PC-3 (cell line): ENCODE measurements at regions not wholly inside any gene's neighbourhood (a gene's known extent, or its start where the extent isn't known, plus 50 kb on each side); places are given as distances from the start of the nearest gene placed in this dataset.

ENCODE experiments used
- ATAC-seq: fragments of 200-7000 bp; cut with Tn5 transposase; 2 replicates; pipeline ENCODE4 v1.9.1; 2020; ENCODE audit warnings: mild to moderate bottlenecking, moderate library complexity
- BruUV-seq: library from RNA; stranded (reverse); fragments of 400-500 nt; replicated peaks from 2 replicates; lab custom pipeline; 2021; lab: Mats Ljungman, UMichigan
- CTCF ChIA-PET: fragments of 300-600 bp; sonication (Branson Sonifier 250); formaldehyde crosslinking; loops from one replicate; lab custom pipeline; 2022; ENCODE audit warnings: antibody characterized with exemption; lab: Charles Lee
- POLR2A ChIA-PET: fragments of 300-600 bp; sonication (Branson Sonifier 250); formaldehyde crosslinking; loops from one replicate; lab custom pipeline; 2022; ENCODE audit warnings: antibody characterized with exemption; ENCODE audit not compliant: unreplicated experiment; lab: Charles Lee
- DNase-seq: peaks from one replicate; pipeline ENCODE4 v3.0.0-alpha.2; 2015
- H2AFZ ChIP-seq: fragments of 300-600 bp; sonication (generic); 2 replicates; pipeline ENCODE4 v1.6.0; 2016; ENCODE audit warnings: antibody characterized with exemption, low read length
- H3F3A ChIP-seq: fragments of 300-600 bp; sonication (generic); one replicate; pipeline ENCODE4 v1.6.0; 2017; ENCODE audit warnings: antibody characterized with exemption, low read length, control low read depth, mild to moderate bottlenecking; ENCODE audit not compliant: unreplicated experiment
- H3K27ac ChIP-seq: fragments of 300-600 bp; sonication (generic); 2 replicates; pipeline ENCODE4 v1.5.1; 2016; ENCODE audit warnings: mild to moderate bottlenecking, low read length
- H3K27me3 ChIP-seq: fragments of 300-600 bp; sonication (generic); 2 replicates; pipeline ENCODE4 v1.6.1; 2016; ENCODE audit warnings: low read length, mixed read lengths
- H3K36me3 ChIP-seq: fragments of 300-600 bp; sonication (generic); 2 replicates; pipeline ENCODE4 v1.6.1; 2016; ENCODE audit warnings: low read depth, mixed run types, low read length, mixed read lengths
- H3K4me1 ChIP-seq: fragments of 300-600 bp; sonication (generic); 2 replicates; pipeline ENCODE4 v1.5.1; 2016; ENCODE audit warnings: low read length; ENCODE audit not compliant: insufficient read depth
- H3K4me2 ChIP-seq: fragments of 300-600 bp; sonication (generic); 2 replicates; pipeline ENCODE4 v1.6.0; 2016; ENCODE audit warnings: low read length
- H3K4me3 ChIP-seq: fragments of 300-600 bp; sonication (generic); 2 replicates; pipeline ENCODE4 v1.5.1; 2016; ENCODE audit warnings: mild to moderate bottlenecking, low read length, mixed read lengths
- H3K79me2 ChIP-seq: fragments of 300-600 bp; sonication (generic); 2 replicates; pipeline ENCODE4 v1.6.1; 2017; ENCODE audit warnings: low read length, mixed read lengths
- H3K9ac ChIP-seq: fragments of 300-600 bp; sonication (generic); 2 replicates; pipeline ENCODE4 v1.6.0; 2016; ENCODE audit warnings: mild to moderate bottlenecking, low read length
- H3K9me2 ChIP-seq: fragments of 300-600 bp; sonication (generic); replicated peaks from 2 replicates; pipeline ENCODE4 v1.6.1; 2016; ENCODE audit warnings: mixed run types, low read length, mixed read lengths
- H3K9me3 ChIP-seq: fragments of 300-600 bp; sonication (generic); 2 replicates; pipeline ENCODE4 v1.6.1; 2016; ENCODE audit warnings: low read length, mixed read lengths
- H4K20me1 ChIP-seq: fragments of 300-600 bp; sonication (generic); 2 replicates; pipeline ENCODE4 v1.6.1; 2016; ENCODE audit warnings: low read length, mixed read lengths
- CTCF ChIP-seq: fragments of 300-600 bp; sonication (generic); conservative IDR thresholded peaks from 2 replicates; pipeline ENCODE4 v1.5.1; 2017; ENCODE audit warnings: antibody characterized with exemption, low read depth, mild to moderate bottlenecking, low read length
- EZH2 ChIP-seq: fragments of 300-600 bp; sonication (generic); IDR thresholded peaks from one replicate; pipeline ENCODE4 v1.6.1; 2017; ENCODE audit warnings: antibody characterized with exemption, mild to moderate bottlenecking, low read length; ENCODE audit not compliant: unreplicated experiment
- EZH2phosphoT487 ChIP-seq: fragments of 300-600 bp; sonication (generic); IDR thresholded peaks from 2 replicates; pipeline ENCODE4 v1.6.1; 2018; ENCODE audit warnings: mild to moderate bottlenecking, antibody characterized with exemption, low read length, borderline replicate concordance
- intact Hi-C: fragments of 100-400 bp; cut with micrococcal nuclease; formaldehyde crosslinking; loops from 2 replicates; pipeline ENCODE4 v1.9.0; 2023

- peak overlapping the region; percentile 76 for H3K27ac ChIP-seq
Measured at GRCh38 chr18:22683196-22683676, 249.9 kb upstream of the RBBP8 start.

GRCh38 chr18:22683786-22684185, 249.3 kb upstream of the RBBP8 start:
- Histone ChIP-seq H3F3A (no peaks in the 10 kb centered on the region), H3K9ac (no peak overlapping the region; the same call in 1 of the 2 replicates), H3K9me2 (no peaks in the 10 kb centered on the region), H4K20me1 (no peaks in the 10 kb centered on the region), H3K27me3 (no peaks in the 10 kb centered on the region), H3K36me3 (no peaks in the 10 kb centered on the region), H3K4me2 (peak overlapping the region; percentile 67), H3K9me3 (no peaks in the 10 kb centered on the region), H3K27ac (peak overlapping the region; percentile 76), H3K79me2 (no peaks in the 10 kb centered on the region), H2AFZ (peak overlapping the region; percentile 14; the same call in 1 of the 2 replicates), H3K4me1 (peaks cover 27% of the 10 kb centered on the region), H3K4me3 (peak overlapping the region; percentile 19; the same call in 1 of the 2 replicates)
- ChIA-PET CTCF (interaction anchor here (0.6 kb wide), 1 partner anchor 123 kb away, joined by 3 read pairs; no protein-coding TSS in a partner anchor), POLR2A (no interaction called here)
- intact Hi-C loops: loop anchor here (5.0 kb wide), 1 partner anchor 41 kb away; no protein-coding TSS in a partner anchor
- TF ChIP-seq EZH2phosphoT487: no peak
- no TSS peak for BruUV-seq
- no peak for DNase-seq
- ATAC-seq: no peak

More at GRCh38 chr18:22683196-22683676, 249.9 kb upstream of the RBBP8 start:
- Histone ChIP-seq H3K36me3 (no peaks in the 10 kb centered on the region), H3F3A (no peaks in the 10 kb centered on the region), H3K9me3 (no peaks in the 10 kb centered on the region), H3K9ac (no peak overlapping the region), H4K20me1 (no peaks in the 10 kb centered on the region), H3K79me2 (no peaks in the 10 kb centered on the region), H3K9me2 (no peaks in the 10 kb centered on the region), H3K4me2 (peak overlapping the region; percentile 67), H3K4me1 (peaks cover 27% of the 10 kb centered on the region), H3K27me3 (no peaks in the 10 kb centered on the region), H2AFZ (peak overlapping the region; percentile 14; the same call in 1 of the 2 replicates), H3K4me3 (peak overlapping the region; percentile 19; the same call in 1 of the 2 replicates)
- DNase-seq (peak; percentile 96), ATAC-seq (peak; percentile 96)
- intact Hi-C loops: loop anchor here (5.0 kb wide), 1 partner anchor 41 kb away; no protein-coding TSS in a partner anchor
- BruUV-seq: no TSS peak
- TF ChIP-seq EZH2 (no peak), EZH2phosphoT487 (no peak), CTCF (no peak)
- CTCF ChIA-PET: no interaction called here
- POLR2A ChIA-PET: no interaction called here

- H4K20me1 ChIP-seq: no peaks in the 10 kb centered on the region
- no peaks in the 10 kb centered on the region for H3F3A ChIP-seq
- intact Hi-C loops: loop anchor here (5.0 kb wide), 1 partner anchor 42 kb away; no protein-coding TSS in a partner anchor
- H3K36me3 ChIP-seq: no peaks in the 10 kb centered on the region
- H3K9me3 ChIP-seq: no peaks in the 10 kb centered on the region
- no peak overlapping the region for H3K9ac ChIP-seq
- TF ChIP-seq CTCF (no peak), EZH2 (no peak), EZH2phosphoT487 (no peak)
- no peak overlapping the region for H2AFZ ChIP-seq
- H3K9me2 ChIP-seq: no peaks in the 10 kb centered on the region
- H3K79me2 ChIP-seq: no peaks in the 10 kb centered on the region
- peak overlapping the region; percentile 76 for H3K27ac ChIP-seq
- CTCF ChIA-PET: interaction anchor here (0.6 kb wide), 1 partner anchor 124 kb away, joined by 3 read pairs; no protein-coding TSS in a partner anchor
- POLR2A ChIA-PET: no interaction called here
- DNase-seq: no peak
- no TSS peak for BruUV-seq
- peaks cover 27% of the 10 kb centered on the region for H3K4me1 ChIP-seq
- no peak for ATAC-seq
- H3K27me3 ChIP-seq: no peaks in the 10 kb centered on the region
- no peak overlapping the region for H3K4me2 ChIP-seq
- no peak overlapping the region for H3K4me3 ChIP-seq
Measured at GRCh38 chr18:22684268-22684667, 248.9 kb upstream of the RBBP8 start.
